Liver (tissue), 7 donors: ENCODE measurements at regions not wholly inside any gene's neighbourhood (a gene's known extent, or its start where the extent isn't known, plus 50 kb on each side); places are given as distances from the start of the nearest gene placed in this dataset.
"Not testable (repeated sequence)": the region's sequence is repeated elsewhere in the genome, so short reads cannot be mapped to it uniquely, and the experiment has no call there.

ENCODE experiments used
- DNase-seq: peaks from one replicate; pipeline ENCODE4 v3.0.0-alpha.2; 2017; ENCODE audit warnings: low spot score
- H3K27ac ChIP-seq, 2 donors: one replicate each; pipeline ENCODE4 v1.7.0; 2013; ENCODE audit warnings: inconsistent platforms in 2 of 2, low read length in 2 of 2, control low read depth in 1 of 2, low read depth in 1 of 2, mild to moderate bottlenecking in 1 of 2
- H3K27me3 ChIP-seq, 4 donors: one replicate each; pipeline versions ENCODE4 v1.6.1 to v1.7.0; 2013; ENCODE audit warnings: low read length in 3 of 4, inconsistent platforms in 1 of 4, mild to moderate bottlenecking in 1 of 4, moderate library complexity in 1 of 4; ENCODE audit not compliant: control insufficient read depth in 4 of 4, insufficient read depth in 4 of 4
- H3K36me3 ChIP-seq, 4 donors: one replicate each; pipeline versions ENCODE4 v1.6.1 to v1.7.0; 2013; ENCODE audit warnings: low read length in 3 of 4, mild to moderate bottlenecking in 3 of 4, low read depth in 1 of 4, moderate library complexity in 1 of 4; ENCODE audit not compliant: control insufficient read depth in 4 of 4, insufficient read depth in 3 of 4
- H3K4me1 ChIP-seq, 4 donors: one replicate each; pipeline versions ENCODE4 v1.6.1 to v1.7.0; 2013; ENCODE audit warnings: low read length in 3 of 4, mild to moderate bottlenecking in 3 of 4, moderate library complexity in 1 of 4; ENCODE audit not compliant: control insufficient read depth in 4 of 4, insufficient read depth in 4 of 4
- H3K4me3 ChIP-seq, 3 donors: one replicate each; pipeline versions ENCODE4 v1.6.1 to v1.7.0; 2013; ENCODE audit warnings: low read length in 3 of 3, control low read depth in 1 of 3, low read depth in 1 of 3, mild to moderate bottlenecking in 1 of 3
- H3K9ac ChIP-seq, 2 donors: one replicate each; pipeline ENCODE4 v1.7.0; 2013; ENCODE audit warnings: low read length in 2 of 2, mild to moderate bottlenecking in 2 of 2, moderate library complexity in 2 of 2, control low read depth in 1 of 2, low read depth in 1 of 2
- H3K9me3 ChIP-seq, 4 donors: one replicate each; pipeline versions ENCODE4 v1.6.1 to v1.7.0; 2013; ENCODE audit warnings: low read length in 3 of 4; ENCODE audit not compliant: control insufficient read depth in 4 of 4
- ATF3 ChIP-seq: IDR thresholded peaks from 2 replicates; pipeline ENCODE4 v1.6.1; 2016; ENCODE audit warnings: antibody characterized with exemption
- EGR1 ChIP-seq, 2 donors: IDR thresholded peaks; 2 replicates each; pipeline ENCODE4 v1.6.1; 2016 to 2018; ENCODE audit warnings: antibody characterized with exemption in 2 of 2, low read depth in 2 of 2
- FOXA1 ChIP-seq: IDR thresholded peaks from 2 replicates; pipeline ENCODE4 v1.6.1; 2016; ENCODE audit warnings: antibody characterized with exemption
- FOXA2 ChIP-seq: IDR thresholded peaks from 2 replicates; pipeline ENCODE4 v1.6.1; 2016; ENCODE audit warnings: antibody characterized with exemption
- HNF4A ChIP-seq, 2 donors: conservative IDR thresholded peaks; 2 replicates each; pipeline ENCODE4 v1.6.1; 2016; ENCODE audit warnings: antibody characterized with exemption in 2 of 2, mild to moderate bottlenecking in 2 of 2
- JUND ChIP-seq, 2 donors: IDR thresholded peaks; 2 replicates each; pipeline ENCODE4 v1.6.1; 2016; ENCODE audit warnings: antibody characterized with exemption in 2 of 2
- MAX ChIP-seq: IDR thresholded peaks from 2 replicates; pipeline ENCODE4 v1.6.1; 2016; ENCODE audit warnings: antibody characterized with exemption
- NR2F2 ChIP-seq: IDR thresholded peaks from 2 replicates; pipeline ENCODE4 v1.6.1; 2016; ENCODE audit warnings: antibody characterized with exemption
- RAD21 ChIP-seq, 2 donors: IDR thresholded peaks; 2 replicates each; pipeline ENCODE4 v1.6.1; 2016; ENCODE audit warnings: antibody characterized with exemption in 2 of 2, mild to moderate bottlenecking in 2 of 2
- RXRA ChIP-seq, 2 donors: IDR thresholded peaks; 2 replicates each; pipeline ENCODE4 v1.6.1; 2017 to 2018; ENCODE audit warnings: antibody characterized with exemption in 2 of 2, mild to moderate bottlenecking in 1 of 2
- SP1 ChIP-seq: IDR thresholded peaks from 2 replicates; pipeline ENCODE4 v1.6.1; 2018; ENCODE audit warnings: antibody characterized with exemption, mild to moderate bottlenecking
- YY1 ChIP-seq: IDR thresholded peaks from 2 replicates; pipeline ENCODE4 v1.6.1; 2016; ENCODE audit warnings: antibody characterized with exemption, mild to moderate bottlenecking
- ZBTB33 ChIP-seq: IDR thresholded peaks from 2 replicates; pipeline ENCODE4 v1.6.1; 2016; ENCODE audit warnings: antibody characterized with exemption
- WGBS: extraction: QIAGEN DNeasy Blood & Tissue Kit; methylation state at CpG from one replicate; pipeline ENCODE4 v1.1.7; 2013; 5-methylcytosine and 5-hydroxymethylcytosine counted together
- donor health status: healthy.
- donor health status: healthy.
- donor health status: healthy.
- donor health status: healthy.

- WGBS = 36% methylated on average over 4 of the region's 4 CpGs
- DNase-seq, H3K27me3 ChIP-seq, H3K9ac ChIP-seq, H3K36me3 ChIP-seq, H3K4me3 ChIP-seq, H3K9me3 ChIP-seq: not testable (repeated sequence)
- peaks cover 0 to 19% (median 14%) of the 10 kb centered on the region in 4 donors for H3K4me1 ChIP-seq
- peak; percentile 9 for TF ChIP-seq FOXA1
- peak; percentile 56 for TF ChIP-seq MAX
- peak; percentile 66 to 78 for TF ChIP-seq HNF4A (conservative IDR thresholded peaks at IDR 0.05)
- TF ChIP-seq SP1 = peak; percentile 63
- peak; percentile 37 for TF ChIP-seq ATF3
- peak; percentile 79 to 92 for TF ChIP-seq JUND (IDR thresholded peaks at IDR 0.05)
- peak; percentile 50 to 60 for TF ChIP-seq RAD21 (IDR thresholded peaks at IDR 0.05)
- peak in 1 of 2 donors; percentile 34 for TF ChIP-seq EGR1 (IDR thresholded peaks at IDR 0.05; ENCODE audit: low read depth in 2 of 2)
- peak; percentile 54 for TF ChIP-seq FOXA2
- TF ChIP-seq NR2F2 = peak; percentile 20
- TF ChIP-seq YY1 = peak; percentile 34
- peak; percentile 95 to 96 for TF ChIP-seq RXRA (IDR thresholded peaks at IDR 0.05)
- TF ChIP-seq ZBTB33 = peak; percentile 48
- H3K27ac ChIP-seq = peak overlapping the region; percentile 82 to 94
These were observed 73.8 kb upstream of the DAPK1 start for GRCh38 chr9:87423885-87424284.

GRCh38 chr9:87425202-87425601, 72.5 kb upstream of the DAPK1 start:
- 89% methylated on average over 2 of the region's 2 CpGs for WGBS
- Histone ChIP-seq H3K36me3 (no peaks in the 10 kb centered on the region), H3K4me1 (peaks cover 0 to 21% (median 14%) of the 10 kb centered on the region in 4 donors), H3K27ac (no peak overlapping the region), H3K9ac (no peak overlapping the region), H3K4me3 (no peak overlapping the region), H3K27me3 (no peaks in the 10 kb centered on the region), H3K9me3 (peaks cover 0 to 2% (median under 1%) of the 10 kb centered on the region in 4 donors)
- no peak for DNase-seq
- no peak for TF ChIP-seq ATF3

GRCh38 chr9:87427851-87428506, 69.7 kb upstream of the DAPK1 start:
- WGBS = 87% methylated on average over 5 of the region's 5 CpGs
- no peak for TF ChIP-seq JUND (IDR thresholded peaks at IDR 0.05)
- Histone ChIP-seq H3K4me3 (no peak overlapping the region), H3K4me1 (peaks cover 0 to 15% (median 6%) of the 10 kb centered on the region in 4 donors), H3K9ac (no peak overlapping the region), H3K27me3 (no peaks in the 10 kb centered on the region), H3K27ac (no peak overlapping the region), H3K36me3 (no peaks in the 10 kb centered on the region), H3K9me3 (peaks cover 0 to 2% (median under 1%) of the 10 kb centered on the region in 4 donors)
- no peak for DNase-seq
